DND-41 (cell line): ENCODE measurements at regions not wholly inside any gene's neighbourhood (a gene's known extent, or its start where the extent isn't known, plus 50 kb on each side); places are given as distances from the start of the nearest gene placed in this dataset.

ENCODE experiments used
- ATAC-seq: fragments of 200-7000 bp; cut with Tn5 transposase; 3 replicates; pipeline ENCODE4 v1.9.1; 2021; ENCODE audit warnings: low read depth; ENCODE audit not compliant: insufficient read depth
- DNase-seq: peaks from one replicate; pipeline ENCODE4 v3.0.0-alpha.2; 2020
- H2AFZ ChIP-seq: 2 replicates; pipeline ENCODE4 v1.6.0; 2012; ENCODE audit warnings: low read depth, low read length
- H3K27ac ChIP-seq: 2 replicates; pipeline ENCODE4 v1.5.1; 2012; ENCODE audit warnings: low read length, inconsistent platforms
- H3K27me3 ChIP-seq: fragments of 200-600 bp; sonication (generic); 2 replicates; pipeline ENCODE4 v1.6.0; 2012; ENCODE audit warnings: low read length, mild to moderate bottlenecking, inconsistent platforms; ENCODE audit not compliant: insufficient read depth, poor library complexity
- H3K36me3 ChIP-seq: 2 replicates; pipeline ENCODE4 v1.5.1; 2012; ENCODE audit warnings: low read length, inconsistent platforms; ENCODE audit not compliant: insufficient read depth
- H3K4me1 ChIP-seq: 2 replicates; pipeline ENCODE4 v1.5.1; 2012; ENCODE audit warnings: mild to moderate bottlenecking, low read length; ENCODE audit not compliant: insufficient read depth
- H3K4me2 ChIP-seq: 2 replicates; pipeline ENCODE4 v1.6.0; 2012; ENCODE audit warnings: mild to moderate bottlenecking, moderate library complexity, low read length, inconsistent platforms; ENCODE audit not compliant: insufficient read depth
- H3K4me3 ChIP-seq, 2 experiments: fragments of 200-600 bp in 1 of 2; shearing (Covaris generic) in 1 of 2; 2 replicates each; pipeline ENCODE4 v1.5.1; 2012 to 2016; ENCODE audit warnings: inconsistent platforms in 2 of 2, low read length in 2 of 2, mild to moderate bottlenecking in 2 of 2, low read depth in 1 of 2, moderate library complexity in 1 of 2
- H3K79me2 ChIP-seq: 2 replicates; pipeline ENCODE4 v1.6.0; 2012; ENCODE audit warnings: low read length, inconsistent platforms; ENCODE audit not compliant: insufficient read depth
- H3K9ac ChIP-seq: 2 replicates; pipeline ENCODE4 v1.6.0; 2012; ENCODE audit warnings: low read depth, mild to moderate bottlenecking, inconsistent platforms, low read length, moderate library complexity
- H3K9me3 ChIP-seq: 2 replicates; pipeline ENCODE4 v1.5.1; 2012; ENCODE audit warnings: low read length, moderate library complexity, mild to moderate bottlenecking, inconsistent platforms; ENCODE audit not compliant: insufficient read depth, severe bottlenecking
- H4K20me1 ChIP-seq: 2 replicates; pipeline ENCODE4 v1.6.0; 2012; ENCODE audit warnings: low read length; ENCODE audit not compliant: insufficient read depth
- EZH2 ChIP-seq: IDR thresholded peaks from 3 replicates; pipeline ENCODE4 v1.6.1; 2012; ENCODE audit warnings: borderline replicate concordance, low read depth, mild to moderate bottlenecking, moderate library complexity, low read length, inconsistent platforms; ENCODE audit not compliant: severe bottlenecking
- TF ChIP-seq, protein P1 (sequence below): IDR thresholded peaks from 2 replicates; pipeline ENCODE4 v1.5.1; 2012; ENCODE audit warnings: borderline replicate concordance, low read length, moderate library complexity, mild to moderate bottlenecking; ENCODE audit not compliant: poor library complexity, severe bottlenecking; ENCODE audit errors: extremely low read depth

DNA sequence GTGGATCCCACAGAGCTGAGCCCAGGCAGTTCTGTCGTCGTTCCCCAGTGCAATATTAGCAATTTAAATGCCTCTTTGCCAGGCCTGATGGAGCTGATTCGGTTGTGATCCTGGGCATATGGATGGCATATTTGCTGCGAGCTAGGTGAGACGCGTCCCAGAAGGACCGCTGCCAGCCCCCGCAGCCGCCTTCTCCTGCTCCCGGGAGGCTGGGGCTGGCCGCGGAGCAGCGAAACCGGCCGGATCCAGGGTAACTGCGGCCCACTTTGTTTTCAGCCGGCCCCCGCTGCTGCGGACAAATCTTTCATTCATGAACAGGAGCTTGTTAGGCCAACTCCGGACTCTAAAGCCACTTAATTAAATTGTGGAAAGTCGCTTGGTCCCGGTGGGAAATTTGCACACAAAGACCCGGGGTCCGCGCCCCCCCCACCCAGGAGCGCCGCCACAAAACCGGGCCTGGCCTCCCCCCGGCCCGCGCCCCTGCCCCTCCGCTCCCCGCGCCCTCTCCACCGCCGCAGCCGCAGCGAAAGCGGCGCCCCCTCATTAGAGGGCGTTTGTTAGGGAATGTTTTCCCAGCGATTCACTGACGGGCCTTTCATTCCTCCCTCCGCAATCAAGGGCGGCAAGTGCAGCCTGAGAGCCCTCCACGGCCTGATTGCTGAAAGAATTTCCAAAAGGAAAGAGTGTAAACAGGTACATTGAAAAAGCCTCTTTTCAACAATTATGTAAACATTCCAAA, 383.3 kb downstream of the RRAGC start:
- H4K20me1 ChIP-seq: no peaks in the 10 kb centered on the region
- H3K27ac ChIP-seq: no peak overlapping the region
- no peak overlapping the region for H3K4me3 ChIP-seq
- H3K4me1 ChIP-seq: no peaks in the 10 kb centered on the region
- no peak overlapping the region for H3K9ac ChIP-seq
- peaks cover 6% of the 10 kb centered on the region for H3K27me3 ChIP-seq
- no peak overlapping the region for H3K4me2 ChIP-seq
- no peak overlapping the region for H2AFZ ChIP-seq
- H3K9me3 ChIP-seq: no peaks in the 10 kb centered on the region
- no peak for DNase-seq
- ATAC-seq: no peak
- no peaks in the 10 kb centered on the region for H3K36me3 ChIP-seq
- H3K79me2 ChIP-seq: no peaks in the 10 kb centered on the region
- TF ChIP-seq EZH2: no peak
- TF ChIP-seq, protein P1, sequence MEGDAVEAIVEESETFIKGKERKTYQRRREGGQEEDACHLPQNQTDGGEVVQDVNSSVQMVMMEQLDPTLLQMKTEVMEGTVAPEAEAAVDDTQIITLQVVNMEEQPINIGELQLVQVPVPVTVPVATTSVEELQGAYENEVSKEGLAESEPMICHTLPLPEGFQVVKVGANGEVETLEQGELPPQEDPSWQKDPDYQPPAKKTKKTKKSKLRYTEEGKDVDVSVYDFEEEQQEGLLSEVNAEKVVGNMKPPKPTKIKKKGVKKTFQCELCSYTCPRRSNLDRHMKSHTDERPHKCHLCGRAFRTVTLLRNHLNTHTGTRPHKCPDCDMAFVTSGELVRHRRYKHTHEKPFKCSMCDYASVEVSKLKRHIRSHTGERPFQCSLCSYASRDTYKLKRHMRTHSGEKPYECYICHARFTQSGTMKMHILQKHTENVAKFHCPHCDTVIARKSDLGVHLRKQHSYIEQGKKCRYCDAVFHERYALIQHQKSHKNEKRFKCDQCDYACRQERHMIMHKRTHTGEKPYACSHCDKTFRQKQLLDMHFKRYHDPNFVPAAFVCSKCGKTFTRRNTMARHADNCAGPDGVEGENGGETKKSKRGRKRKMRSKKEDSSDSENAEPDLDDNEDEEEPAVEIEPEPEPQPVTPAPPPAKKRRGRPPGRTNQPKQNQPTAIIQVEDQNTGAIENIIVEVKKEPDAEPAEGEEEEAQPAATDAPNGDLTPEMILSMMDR: no peak

DNA sequence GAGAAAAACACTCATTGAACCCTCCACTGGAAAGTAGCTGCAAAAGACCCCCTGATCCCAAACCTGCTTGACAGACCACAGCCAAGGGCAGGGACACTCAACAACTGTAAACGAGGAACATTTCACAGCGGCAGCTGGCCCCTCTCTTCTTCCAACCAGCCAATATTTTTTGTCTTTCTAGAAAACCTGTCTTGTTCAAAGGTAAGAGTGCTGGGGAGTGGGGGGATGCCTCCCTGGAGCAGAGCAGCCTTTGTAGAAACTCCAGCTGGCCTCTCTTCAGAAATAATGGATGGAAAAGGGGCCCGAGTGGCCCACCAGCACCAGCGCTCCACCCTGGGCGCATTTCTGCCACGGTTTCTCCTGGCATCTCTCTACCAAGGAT, 384.0 kb downstream of the RRAGC start:
- no peaks in the 10 kb centered on the region for H3K79me2 ChIP-seq
- no peak for DNase-seq
- H3K9ac ChIP-seq: no peak overlapping the region
- no peak overlapping the region for H3K27ac ChIP-seq
- no peaks in the 10 kb centered on the region for H3K9me3 ChIP-seq
- no peak overlapping the region for H2AFZ ChIP-seq
- no peak for ATAC-seq
- TF ChIP-seq, protein P1: no peak
- TF ChIP-seq EZH2: no peak
- no peaks in the 10 kb centered on the region for H4K20me1 ChIP-seq
- no peak overlapping the region for H3K4me3 ChIP-seq
- peaks cover 4% of the 10 kb centered on the region for H3K27me3 ChIP-seq
- no peaks in the 10 kb centered on the region for H3K36me3 ChIP-seq
- H3K4me2 ChIP-seq: no peak overlapping the region
- no peaks in the 10 kb centered on the region for H3K4me1 ChIP-seq

DNA sequence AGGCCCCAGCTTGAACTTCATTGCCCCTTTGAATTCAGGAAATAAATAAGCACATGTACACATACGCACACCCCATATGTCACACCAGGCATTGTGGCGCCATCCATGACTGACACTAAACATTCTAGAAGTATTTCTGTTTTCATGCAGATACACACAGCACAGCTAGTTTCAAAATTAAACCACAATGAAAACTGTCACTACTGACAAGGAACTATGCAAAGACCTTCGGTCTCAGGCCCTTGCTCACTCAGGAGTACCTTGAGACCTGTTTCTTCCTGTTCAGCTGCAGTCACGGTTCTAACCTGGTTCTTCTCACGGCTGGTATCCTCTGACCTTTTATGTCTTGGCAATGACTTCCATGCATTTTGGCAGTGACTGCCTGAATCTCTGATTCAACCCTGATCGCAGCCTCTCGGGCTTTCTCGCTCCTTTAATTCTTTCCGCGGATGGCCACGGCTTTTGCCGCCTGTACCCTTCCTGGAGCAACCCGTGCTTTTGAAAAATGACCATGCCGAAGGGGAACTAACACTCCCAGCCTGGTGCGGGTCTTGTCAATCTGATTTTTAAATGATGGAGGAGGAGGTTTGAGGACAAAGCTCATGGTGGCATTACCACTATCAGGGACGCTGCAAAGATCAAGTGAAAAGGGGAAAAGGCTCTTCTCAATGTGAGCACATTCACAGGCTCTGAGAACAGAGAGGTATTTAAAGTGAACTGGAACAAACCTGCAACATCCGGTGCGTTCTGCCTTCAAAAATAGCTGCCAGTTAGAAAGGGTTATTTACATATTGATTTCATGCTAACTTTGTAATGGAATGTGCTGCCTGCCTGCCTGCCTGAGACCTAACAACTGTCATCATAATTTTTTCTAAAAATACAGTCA, 384.6 kb downstream of the RRAGC start:
- DNase-seq (no peak), ATAC-seq (no peak)
- no peak overlapping the region for H3K27ac ChIP-seq
- no peak overlapping the region for H3K9ac ChIP-seq
- TF ChIP-seq EZH2: no peak
- TF ChIP-seq, protein P1: no peak
- peaks cover 4% of the 10 kb centered on the region for H3K27me3 ChIP-seq
- H3K4me3 ChIP-seq: no peak overlapping the region
- no peak overlapping the region for H3K4me2 ChIP-seq
- no peaks in the 10 kb centered on the region for H3K4me1 ChIP-seq
- no peaks in the 10 kb centered on the region for H3K36me3 ChIP-seq
- no peak overlapping the region for H2AFZ ChIP-seq
- H3K79me2 ChIP-seq: no peaks in the 10 kb centered on the region
- no peaks in the 10 kb centered on the region for H3K9me3 ChIP-seq
- no peaks in the 10 kb centered on the region for H4K20me1 ChIP-seq
